ENCODE measurements at regions not wholly inside any gene's neighbourhood (a gene's known extent, or its start where the extent isn't known, plus 50 kb on each side); places are given as distances from the start of the nearest gene placed in this dataset.

- Histone ChIP-seq H3K27me3 (replicated peaks in 1 of 4; ENCODE audit: control extremely low read depth in 1 of 4, control insufficient read depth in 3 of 4, insufficient read depth in 4 of 4, low read length in 3 of 4) (no peaks in the 10 kb centered on the region), H3K4me3 (ENCODE audit: control extremely low read depth in 1 of 5, extremely low read depth in 1 of 5, insufficient read depth in 1 of 5, low read depth in 2 of 5, low read length in 4 of 5) (no peak overlapping the region), H3K4me2 (replicated peaks; ENCODE audit: low read depth, low read length, poor library complexity, severe bottlenecking) (no peak overlapping the region), H3K4me1 (ENCODE audit: control insufficient read depth in 2 of 2, insufficient read depth in 2 of 2, low read length in 2 of 2) (no peaks in the 10 kb centered on the region), H4K20me1 (ENCODE audit: control insufficient read depth, insufficient read depth, low read length, poor library complexity, severe bottlenecking) (no peaks in the 10 kb centered on the region), H3K27ac (ENCODE audit: low read length in 2 of 2) (no peak overlapping the region), H2AFZ (ENCODE audit: insufficient read depth, low read depth, low read length, poor library complexity, severe bottlenecking) (no peak overlapping the region), H3K79me2 (ENCODE audit: control insufficient read depth, insufficient read depth, low read length) (no peaks in the 10 kb centered on the region), H3K9ac (ENCODE audit: low read length) (no peak overlapping the region), H3K9me3 (ENCODE audit: control extremely low read depth in 1 of 3, control insufficient read depth in 2 of 3, insufficient read depth in 1 of 3, low read length in 2 of 3) (no peaks in the 10 kb centered on the region), H3K36me3 (replicated peaks in 1 of 2; ENCODE audit: control extremely low read depth in 1 of 2, control insufficient read depth in 1 of 2, extremely low read depth in 1 of 2, insufficient read depth in 2 of 2, low read length in 1 of 2) (no peaks in the 10 kb centered on the region)
- H3K9me3 Mint-ChIP-seq (ENCODE audit: insufficient read depth): no peaks in the 10 kb centered on the region
- H3K4me1 Mint-ChIP-seq: no peaks in the 10 kb centered on the region
- no peak for TF ChIP-seq EZH2 (IDR thresholded peaks at IDR 0.05; ENCODE audit: borderline replicate concordance, insufficient read depth, low read depth, low read length, poor library complexity, severe bottlenecking)
- no peak for TF ChIP-seq CTCF (IDR thresholded peaks at IDR 0.05)
- H3K4me3 Mint-ChIP-seq: no peak overlapping the region
- no peak for ATAC-seq (ENCODE audit: low read depth)
- no CpG with 5 or more reads among the region's 2 CpGs for WGBS (ENCODE audit: insufficient coverage)
- H3K27me3 Mint-ChIP-seq: no peaks in the 10 kb centered on the region
- CTCF ChIA-PET: interaction anchor here (0.6 kb wide), 1 partner anchor 10 kb away, joined by 3 read pairs; no protein-coding TSS in a partner anchor
- no peak overlapping the region for H3K27ac Mint-ChIP-seq
- POLR2A ChIA-PET: no interaction called here
- intact Hi-C loops (cut with micrococcal nuclease): no loop called here
- no peak for DNase-seq
Measured at GRCh38 chr4:54575919-54576318, 81.8 kb upstream of the KIT start.

GRCh38 chr4:54581807-54582206, 76.0 kb upstream of the KIT start:
- no peak overlapping the region for H3K4me3 ChIP-seq (ENCODE audit: control extremely low read depth in 1 of 5, extremely low read depth in 1 of 5, insufficient read depth in 1 of 5, low read depth in 2 of 5, low read length in 4 of 5)
- peaks cover 0 to 2% (median 0%) of the 10 kb centered on the region in 4 experiments for H3K27me3 ChIP-seq (replicated peaks in 1 of 4; ENCODE audit: control extremely low read depth in 1 of 4, control insufficient read depth in 3 of 4, insufficient read depth in 4 of 4, low read length in 3 of 4)
- no peak overlapping the region for H2AFZ ChIP-seq (ENCODE audit: insufficient read depth, low read depth, low read length, poor library complexity, severe bottlenecking)
- ChIA-PET CTCF (no interaction called here), POLR2A (no interaction called here)
- H3K4me2 ChIP-seq (replicated peaks; ENCODE audit: low read depth, low read length, poor library complexity, severe bottlenecking): no peak overlapping the region
- no peaks in the 10 kb centered on the region for H3K79me2 ChIP-seq (ENCODE audit: control insufficient read depth, insufficient read depth, low read length)
- H4K20me1 ChIP-seq (ENCODE audit: control insufficient read depth, insufficient read depth, low read length, poor library complexity, severe bottlenecking): no peaks in the 10 kb centered on the region
- H3K4me1 ChIP-seq (ENCODE audit: control insufficient read depth in 2 of 2, insufficient read depth in 2 of 2, low read length in 2 of 2): no peaks in the 10 kb centered on the region
- no peaks in the 10 kb centered on the region for H3K9me3 ChIP-seq (ENCODE audit: control extremely low read depth in 1 of 3, control insufficient read depth in 2 of 3, insufficient read depth in 1 of 3, low read length in 2 of 3)
- Mint-ChIP-seq H3K27ac (no peak overlapping the region), H3K9me3 (ENCODE audit: insufficient read depth) (no peaks in the 10 kb centered on the region), H3K27me3 (peaks cover 4% of the 10 kb centered on the region), H3K4me1 (no peaks in the 10 kb centered on the region), H3K4me3 (no peak overlapping the region)
- no peak for ATAC-seq (ENCODE audit: low read depth)
- H3K36me3 ChIP-seq (replicated peaks in 1 of 2; ENCODE audit: control extremely low read depth in 1 of 2, control insufficient read depth in 1 of 2, extremely low read depth in 1 of 2, insufficient read depth in 2 of 2, low read length in 1 of 2): no peaks in the 10 kb centered on the region
- TF ChIP-seq EZH2 (IDR thresholded peaks at IDR 0.05; ENCODE audit: borderline replicate concordance, insufficient read depth, low read depth, low read length, poor library complexity, severe bottlenecking) (no peak), CTCF (IDR thresholded peaks at IDR 0.05) (no peak)
- no peak overlapping the region for H3K9ac ChIP-seq (ENCODE audit: low read length)
- DNase-seq: no peak
- no CpG with 5 or more reads among the region's 2 CpGs for WGBS (ENCODE audit: insufficient coverage)
- intact Hi-C loops (cut with micrococcal nuclease): no loop called here
- H3K27ac ChIP-seq (ENCODE audit: low read length in 2 of 2): no peak overlapping the region

All from B cell (primary cell).